ENCODE measurements at regions not wholly inside any gene's neighbourhood (a gene's known extent, or its start where the extent isn't known, plus 50 kb on each side); places are given as distances from the start of the nearest gene placed in this dataset.
"Not testable (repeated sequence)": the region's sequence is repeated elsewhere in the genome, so short reads cannot be mapped to it uniquely, and the experiment has no call there.

GRCh38 chr21:10414925-10415254, 106.5 kb upstream of the TPTE start:
- TF ChIP-seq CTCF, POLR2A (IDR thresholded peaks at IDR 0.05): not testable (repeated sequence)

Measured in Peyer's patch (tissue), 4 donors.